GM04504 (cell line): ENCODE measurements at regions not wholly inside any gene's neighbourhood (a gene's known extent, or its start where the extent isn't known, plus 50 kb on each side); places are given as distances from the start of the nearest gene placed in this dataset.

Experiments
- DNase-seq: peaks from one replicate; pipeline ENCODE4 v3.0.0-alpha.2; 2012; ENCODE audit warnings: low read depth

DNA sequence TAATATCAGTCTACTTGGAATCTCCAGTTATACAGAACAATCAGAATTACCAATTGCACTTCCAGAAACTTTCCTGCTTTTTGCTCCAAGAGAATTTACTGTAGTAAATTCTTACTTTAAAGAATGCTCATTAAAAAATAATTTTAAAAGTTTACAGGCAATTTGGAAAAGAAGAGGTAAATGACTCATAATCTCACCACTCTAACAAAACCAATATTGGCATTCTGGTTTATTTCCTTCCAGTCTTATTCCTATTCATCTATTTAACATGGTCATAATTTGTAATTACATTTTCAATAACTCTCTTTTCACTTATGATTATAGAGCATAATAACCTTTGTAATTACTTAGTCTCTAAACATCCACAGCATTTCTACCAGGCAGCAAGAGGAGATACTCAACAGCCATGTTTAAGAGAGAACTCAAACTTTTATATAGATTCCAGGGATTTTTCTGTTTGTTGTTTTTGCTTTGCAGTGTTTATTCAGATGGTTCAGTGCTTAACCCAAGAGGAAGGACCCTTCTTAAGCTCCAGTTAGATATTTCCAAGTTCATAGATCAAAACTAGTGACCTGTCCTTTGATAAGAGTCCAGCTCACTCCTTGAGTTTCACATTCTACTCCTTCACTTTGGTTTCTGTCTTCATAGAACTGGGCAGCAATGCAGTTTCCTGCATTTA is 464.7 kb downstream of the TXNL1 start:
- DNase-seq, result no peak

DNA sequence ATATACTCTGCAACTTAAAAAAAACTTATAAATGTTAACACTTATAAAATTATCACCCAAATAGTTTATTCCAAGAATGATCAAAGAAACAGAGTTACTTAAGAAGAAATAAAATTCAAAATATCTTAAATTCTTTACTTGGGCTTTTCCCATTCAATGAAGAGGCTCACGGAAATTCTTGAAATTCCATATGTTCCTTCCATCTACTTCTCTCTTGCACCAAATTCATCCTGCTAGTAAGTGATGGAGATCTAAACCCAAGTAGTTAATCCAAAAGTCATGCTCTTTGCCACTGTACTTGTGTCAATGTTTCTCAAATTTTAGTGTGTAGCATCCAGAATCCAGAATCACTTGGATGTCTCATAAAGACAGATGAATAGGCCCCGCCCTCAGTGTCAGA is 465.9 kb downstream of the TXNL1 start:
- no peak for DNase-seq

DNA sequence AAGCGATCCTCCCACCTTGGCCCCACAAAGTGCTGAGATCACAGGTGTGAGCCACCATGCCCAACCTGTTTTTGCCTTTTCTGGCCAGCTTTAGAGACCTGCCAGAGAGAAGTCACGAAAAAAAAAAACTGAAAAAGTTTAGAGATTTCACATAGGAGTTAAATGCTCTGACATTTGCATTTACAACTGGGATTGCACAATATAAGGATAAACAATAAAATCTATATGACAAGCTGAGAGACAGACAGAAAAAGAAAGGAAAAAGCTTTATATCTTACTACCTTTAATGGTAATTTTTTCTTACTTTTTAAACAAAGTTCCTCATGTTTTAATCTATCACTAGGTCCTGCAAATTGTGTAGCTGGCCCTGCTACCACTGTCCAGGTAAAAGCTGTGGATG is 466.5 kb downstream of the TXNL1 start:
- no peak for DNase-seq

DNA sequence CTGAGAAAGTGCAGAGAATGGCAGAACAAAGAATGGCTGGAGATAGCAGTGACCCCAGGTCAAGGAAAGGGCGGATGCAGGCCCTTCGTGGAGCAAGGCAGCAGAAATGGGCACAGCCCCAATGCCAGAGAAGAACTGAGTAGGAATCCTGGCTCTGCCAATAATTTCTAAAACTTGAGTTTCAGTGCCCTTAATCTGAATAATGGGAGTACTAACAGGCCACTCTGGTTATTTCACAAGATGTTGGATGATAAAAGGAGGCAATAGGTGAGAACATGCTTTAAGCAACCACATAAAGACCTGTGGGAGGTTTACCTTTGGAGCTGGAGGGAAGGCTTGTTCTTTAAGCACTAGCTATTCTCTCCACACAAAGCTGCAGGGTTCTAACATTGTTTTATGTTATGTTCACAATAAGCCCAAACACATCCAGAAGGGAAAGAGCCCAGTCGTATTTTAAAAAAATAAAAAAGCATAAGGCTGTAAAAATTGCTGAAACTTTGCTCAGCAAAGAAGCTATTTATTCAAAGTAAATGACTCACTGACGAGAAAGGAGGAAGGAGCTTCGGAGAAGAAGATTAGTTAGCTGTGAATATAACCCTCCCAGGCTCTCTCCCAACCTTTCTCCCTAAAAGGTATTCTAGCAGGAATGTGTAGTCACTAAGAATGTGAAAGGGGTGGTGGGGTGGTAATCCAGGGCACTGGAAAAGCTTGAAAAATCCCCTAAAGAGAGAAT is 470.2 kb downstream of the TXNL1 start:
- DNase-seq, result peak; percentile 39

DNA sequence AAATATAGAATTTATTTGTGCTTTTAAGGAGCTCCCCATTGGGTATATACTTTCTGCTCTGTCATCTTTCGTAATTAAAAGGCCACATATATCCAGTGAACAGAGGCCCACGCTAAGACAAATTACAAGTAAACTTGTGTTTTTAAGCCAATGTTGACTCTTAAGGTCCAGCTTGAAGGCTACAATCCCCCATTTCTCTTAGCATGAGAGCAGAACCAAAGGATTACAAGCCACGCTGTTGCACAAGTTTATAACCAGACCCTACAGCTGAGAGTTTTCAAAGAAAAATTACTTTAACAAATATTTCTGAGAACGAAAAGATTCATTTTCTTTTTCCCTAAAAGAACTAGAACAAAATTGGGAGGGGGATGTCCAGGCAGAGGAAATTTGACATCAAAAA is 471.0 kb downstream of the TXNL1 start:
- no peak for DNase-seq

DNA sequence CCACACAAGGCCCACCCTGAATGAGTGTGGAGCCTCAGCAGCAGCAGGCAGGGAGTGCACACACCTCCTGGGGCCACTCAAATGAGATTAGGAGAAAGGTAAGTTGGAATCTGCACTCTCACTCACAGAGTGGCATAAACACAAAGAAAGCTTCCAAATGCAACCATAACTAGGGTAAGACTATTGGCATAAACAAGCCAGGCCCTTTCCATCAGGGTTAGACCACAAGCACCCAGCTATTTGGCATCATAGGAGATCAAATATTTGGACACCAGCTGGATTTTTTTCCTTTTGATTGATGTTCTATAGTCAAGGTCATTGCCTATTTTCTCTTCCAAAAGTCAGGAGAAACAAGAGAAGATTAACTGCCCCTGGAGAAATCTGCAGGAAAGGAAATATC is 471.5 kb downstream of the TXNL1 start:
- no peak for DNase-seq

DNA sequence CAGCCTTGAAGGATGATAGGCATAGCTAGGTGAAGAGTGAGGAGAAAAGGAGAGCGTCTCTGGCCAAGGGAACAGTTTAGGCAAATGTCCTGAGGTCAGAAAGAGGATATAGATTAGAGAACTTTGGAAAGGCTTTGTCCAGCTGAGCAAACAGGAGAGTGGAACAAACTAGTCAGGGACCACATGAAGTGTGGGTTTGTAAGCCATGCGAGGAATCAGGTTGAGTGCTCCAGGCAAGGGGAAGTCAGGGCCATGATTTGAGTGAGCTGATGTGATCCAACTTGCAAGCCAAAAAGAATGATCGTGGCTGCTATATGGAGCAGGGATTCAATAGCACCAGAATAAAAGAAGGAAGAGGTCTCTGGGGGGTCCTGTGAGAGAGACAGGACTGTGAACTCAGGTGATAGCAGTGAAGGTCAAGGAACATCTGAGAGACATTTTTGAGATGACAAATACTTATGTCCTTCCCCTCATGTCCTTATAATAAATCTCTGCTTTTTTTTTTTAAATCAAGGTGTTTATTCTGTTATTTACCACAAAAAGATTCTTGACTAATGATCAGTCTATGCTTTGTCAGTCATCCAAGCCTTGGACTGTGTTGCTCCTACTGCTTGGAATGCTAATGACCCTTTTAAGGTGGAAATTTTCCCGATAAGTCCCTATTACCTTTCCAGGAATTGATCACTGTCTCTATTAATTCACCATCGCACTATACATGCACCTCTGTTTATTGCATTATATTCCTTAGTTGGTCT is 472.6 kb downstream of the TXNL1 start:
- DNase-seq, result no peak

DNA sequence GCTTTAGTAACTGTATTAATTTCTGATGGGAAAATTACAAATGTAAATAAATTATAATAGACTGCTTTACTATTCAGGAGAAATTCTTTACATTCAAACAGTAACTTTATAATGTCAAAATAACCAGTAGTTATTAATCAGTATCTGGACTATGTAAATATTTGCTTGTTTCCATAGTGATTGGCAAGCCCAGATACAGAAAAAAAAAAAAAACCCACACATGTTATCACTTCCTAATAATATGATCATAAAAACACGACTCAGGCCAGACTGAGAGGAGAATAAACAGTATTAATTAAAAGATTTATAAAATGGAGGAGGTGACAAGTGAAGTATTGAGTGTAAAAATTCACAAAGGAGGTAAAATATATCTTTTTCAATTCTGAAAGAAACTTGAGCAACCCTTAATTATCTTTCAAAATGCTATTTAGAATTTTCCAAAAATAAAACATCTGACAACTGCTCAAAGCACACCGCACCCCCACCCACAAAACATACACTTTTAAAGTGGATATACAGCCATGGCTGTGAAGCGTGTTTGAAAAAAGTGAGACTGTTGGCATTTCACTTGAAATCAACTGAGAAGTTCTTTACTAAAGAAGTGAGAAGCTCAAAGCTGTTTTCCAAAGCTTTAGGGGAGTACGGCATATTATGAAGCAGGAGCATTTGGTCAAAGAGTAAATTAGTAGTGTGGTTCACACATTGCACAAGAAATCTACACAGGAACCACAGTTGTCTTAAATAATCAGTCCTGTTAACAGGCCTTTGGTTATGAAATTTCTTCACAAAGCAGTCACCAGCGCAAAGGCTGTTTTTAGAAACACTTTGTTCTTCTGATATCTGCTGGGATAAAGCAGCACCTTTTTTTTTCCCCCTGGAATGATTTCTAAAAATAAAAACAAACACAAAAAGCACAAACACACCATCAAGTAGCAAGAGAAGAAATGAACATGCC is 475.8 kb downstream of the TXNL1 start:
- DNase-seq, result no peak

DNA sequence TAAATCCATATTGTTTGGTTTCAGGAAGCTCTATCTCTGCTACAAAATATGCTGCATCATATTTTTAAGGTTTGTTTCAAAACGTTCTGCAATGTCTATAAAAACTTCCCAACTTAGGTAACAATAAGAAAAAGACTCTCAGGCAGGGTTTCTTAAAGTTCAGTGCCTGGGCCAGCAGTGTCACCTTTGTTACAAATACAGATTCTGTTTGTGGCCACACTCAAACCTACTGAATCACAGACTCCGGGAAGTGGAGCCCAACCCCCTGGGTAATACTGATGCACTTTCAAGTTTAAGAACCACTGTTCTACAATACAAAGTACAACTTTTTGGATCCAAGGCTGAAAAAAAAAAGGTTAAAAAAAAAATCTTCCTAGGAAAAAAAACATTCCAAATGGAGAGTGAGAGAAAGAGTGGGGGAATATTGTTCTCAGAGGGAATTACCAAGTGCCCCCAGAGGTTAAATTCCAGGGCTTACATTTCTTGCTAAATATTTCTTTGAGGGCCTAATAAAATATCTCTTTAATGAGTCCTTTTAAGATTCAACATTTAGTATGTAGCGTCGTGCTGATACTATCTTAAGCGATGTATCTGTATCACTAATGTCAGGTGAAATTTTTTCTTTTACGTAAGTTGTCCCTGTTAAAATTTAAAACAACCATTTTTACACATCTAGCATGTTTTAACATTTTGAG is 476.7 kb downstream of the TXNL1 start:
- no peak for DNase-seq

DNA sequence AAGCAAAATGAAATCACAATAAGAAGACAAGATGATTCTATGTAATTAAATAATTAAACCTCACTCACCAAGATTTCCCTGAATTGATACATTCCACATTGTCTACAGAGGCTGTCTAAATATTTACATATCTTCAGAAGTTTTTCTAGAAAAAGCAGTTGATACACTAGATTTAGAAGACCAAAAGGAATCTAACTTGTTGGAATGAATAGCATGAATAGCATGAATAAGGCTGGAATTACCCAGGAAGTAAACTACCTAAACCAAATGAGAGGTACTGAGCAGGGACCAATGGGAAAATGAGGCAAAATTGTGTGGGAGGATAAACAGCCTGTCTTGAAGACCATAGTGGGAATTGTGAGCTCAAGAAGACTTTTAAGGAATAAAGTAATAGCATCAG is 479.7 kb downstream of the TXNL1 start:
- DNase-seq, result no peak

DNA sequence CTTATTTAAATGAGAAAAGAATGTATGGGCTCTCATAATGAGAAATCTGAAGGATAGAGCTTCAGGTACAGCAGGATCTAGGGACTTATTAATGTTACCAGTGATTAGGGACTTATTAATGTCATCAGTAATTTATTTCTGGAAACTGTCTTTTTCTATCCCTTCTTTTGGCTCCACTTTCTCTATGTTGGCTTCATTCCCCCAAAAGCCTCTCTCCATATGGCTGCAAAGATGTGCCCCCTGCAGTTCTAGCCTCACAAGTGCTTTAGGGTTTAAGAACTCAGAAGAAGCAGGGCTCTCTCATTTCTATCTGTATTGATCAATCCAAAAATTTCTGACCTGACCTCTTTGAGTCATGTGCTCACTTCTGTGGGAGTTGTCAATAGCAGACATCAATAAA is 480.9 kb downstream of the TXNL1 start:
- no peak for DNase-seq

DNA sequence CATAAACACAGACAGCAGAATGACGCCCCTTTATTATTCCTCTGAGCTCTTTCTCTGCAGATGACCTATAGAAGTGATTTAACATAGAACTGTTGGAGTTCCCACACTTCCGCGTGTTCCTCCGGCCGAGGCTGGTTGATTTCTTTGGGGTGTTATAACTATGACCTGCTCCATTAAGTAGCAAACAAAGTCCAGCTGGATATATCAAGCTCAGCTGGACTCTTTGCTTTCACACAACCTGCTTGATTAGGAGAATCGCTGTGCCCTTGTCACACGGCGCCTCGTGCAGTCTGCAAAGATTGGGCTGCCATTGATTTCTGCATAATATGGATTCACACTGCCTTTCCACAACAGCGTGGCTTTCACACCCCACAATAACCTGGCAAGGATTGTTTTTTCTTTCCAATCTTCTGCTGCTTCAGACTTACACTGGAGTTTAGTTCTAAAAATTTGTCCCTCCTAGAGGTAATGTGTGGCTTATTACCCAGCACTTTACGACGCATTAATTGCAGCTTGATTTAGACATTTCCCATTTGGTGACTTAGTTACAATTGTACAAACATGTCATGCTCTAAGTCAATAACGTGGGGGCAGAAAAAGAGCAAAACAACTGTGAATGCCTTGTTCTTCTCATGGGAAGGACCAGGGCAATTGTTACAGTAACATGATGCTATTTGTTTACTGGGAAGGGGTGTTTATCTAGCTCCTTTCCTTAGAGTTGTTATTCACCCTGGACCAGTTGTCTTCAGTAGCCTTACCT is 485.7 kb downstream of the TXNL1 start:
- DNase-seq, result no peak

DNA sequence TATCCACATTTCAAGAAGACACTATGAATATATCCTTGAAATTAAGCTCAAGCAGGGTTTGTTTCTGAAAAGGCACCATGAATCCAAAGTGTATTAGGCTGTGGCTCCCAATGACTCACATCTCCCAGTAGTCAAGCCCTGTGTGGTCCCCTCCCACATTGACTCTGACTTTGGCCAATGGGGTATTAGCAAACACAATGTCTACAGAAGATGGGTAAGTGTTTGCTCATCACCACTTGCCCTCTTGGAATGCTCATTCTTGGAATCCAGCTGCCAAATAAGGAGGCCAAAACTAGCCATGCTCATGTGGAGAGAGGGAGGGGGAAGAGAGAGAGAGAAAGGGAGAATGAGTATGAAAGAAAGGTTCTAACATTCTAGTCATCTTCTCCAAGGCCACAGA is 490.0 kb downstream of the TXNL1 start:
- DNase-seq, result peak; percentile 51

DNA sequence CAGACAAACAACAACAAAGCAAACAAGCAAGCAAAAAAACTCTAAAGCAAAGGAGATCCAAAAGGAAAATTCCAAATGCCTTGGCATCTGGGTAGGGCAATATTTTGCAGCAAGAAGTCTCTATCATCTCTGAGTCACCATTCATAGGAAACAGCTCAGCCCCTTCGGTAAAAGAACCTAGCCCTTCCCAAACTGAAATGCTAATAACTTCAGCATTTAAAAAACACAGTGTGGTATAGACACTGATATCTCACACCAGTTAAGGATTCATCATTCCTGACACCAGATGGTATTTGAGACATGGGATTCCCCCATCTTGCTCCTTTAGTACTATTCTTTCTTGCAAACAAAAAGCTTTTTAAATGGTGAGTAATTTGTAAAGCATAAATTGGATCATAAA is 491.8 kb downstream of the TXNL1 start:
- DNase-seq, result no peak

DNA sequence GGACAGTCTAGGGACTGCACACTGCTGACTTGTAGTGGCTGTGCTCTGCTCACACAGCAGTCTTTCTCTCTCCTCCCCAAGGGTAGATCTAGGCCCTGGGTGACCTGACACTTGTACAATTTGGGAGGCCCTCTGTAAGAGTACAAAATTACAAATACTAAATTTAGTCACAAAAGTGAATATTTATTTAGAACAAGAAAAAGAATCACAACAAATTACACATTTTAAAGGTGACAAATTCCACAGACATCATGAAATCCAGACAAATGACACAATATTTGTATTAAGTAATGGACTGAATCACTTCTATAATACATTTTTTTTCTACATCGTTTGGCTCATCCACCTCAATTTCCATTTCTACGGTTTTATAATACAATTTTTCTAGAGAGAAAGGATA is 496.4 kb downstream of the TXNL1 start:
- no peak for DNase-seq

DNA sequence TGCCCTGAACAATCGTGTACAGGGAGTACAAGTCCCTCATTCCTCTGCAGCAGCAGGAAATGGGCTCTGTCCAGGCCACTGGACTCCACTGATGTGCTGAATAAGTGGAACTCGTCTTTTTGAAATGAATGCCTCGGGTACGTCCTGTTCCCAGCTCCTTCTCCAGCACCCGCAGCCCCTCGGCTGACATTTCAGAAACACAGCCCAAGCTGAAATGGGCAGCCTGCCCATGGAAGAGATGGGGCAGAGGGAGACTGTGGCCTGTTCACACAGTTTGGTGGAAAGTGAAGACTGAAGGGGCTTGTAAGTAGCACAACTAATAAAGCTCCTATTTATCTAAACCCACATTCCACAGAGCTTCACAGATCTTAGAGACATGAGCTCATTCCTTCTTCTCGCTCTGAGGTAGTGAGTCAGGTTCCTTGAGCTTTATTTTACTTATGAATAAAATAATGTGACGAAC is 498.6 kb downstream of the TXNL1 start:
- no peak for DNase-seq

DNA sequence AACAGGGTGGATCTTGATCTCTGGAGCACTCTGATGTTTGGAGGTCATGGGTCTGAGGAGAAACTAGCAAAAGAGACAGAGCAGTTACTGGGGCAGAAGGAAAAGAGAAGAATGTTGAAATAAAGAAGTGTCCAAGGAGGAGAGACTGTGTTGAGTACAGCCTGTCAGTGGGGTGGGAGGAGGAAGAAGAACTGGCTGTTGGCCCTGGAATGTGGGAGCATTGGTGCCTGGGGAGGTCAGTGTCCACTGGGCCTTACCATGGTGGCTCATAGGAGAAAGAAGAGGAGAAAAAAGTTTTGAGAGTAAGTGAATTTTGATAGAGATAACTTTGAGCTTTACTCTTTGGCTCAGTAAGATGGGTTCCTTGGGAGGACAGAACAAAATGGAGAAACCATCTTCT is 499.0 kb downstream of the TXNL1 start:
- DNase-seq, result no peak

DNA sequence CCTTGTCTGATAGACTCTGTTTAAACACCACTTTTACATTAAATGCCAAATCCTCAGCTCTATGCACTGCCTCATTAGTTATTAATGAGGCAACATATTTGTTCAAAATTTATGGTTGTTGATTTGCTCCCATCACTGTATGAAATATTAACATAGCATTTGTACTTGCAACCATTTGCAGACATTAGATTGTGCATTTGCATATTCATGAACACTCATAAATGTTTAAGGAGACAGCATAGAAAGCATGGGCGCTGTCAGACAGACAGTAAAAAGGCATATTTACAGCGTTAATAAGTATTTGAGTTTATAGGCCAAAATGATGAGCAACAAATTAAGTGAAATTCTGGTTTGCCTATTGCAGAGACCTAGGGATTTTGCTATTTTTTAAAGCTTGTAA is 502.3 kb downstream of the TXNL1 start:
- no peak for DNase-seq

DNA sequence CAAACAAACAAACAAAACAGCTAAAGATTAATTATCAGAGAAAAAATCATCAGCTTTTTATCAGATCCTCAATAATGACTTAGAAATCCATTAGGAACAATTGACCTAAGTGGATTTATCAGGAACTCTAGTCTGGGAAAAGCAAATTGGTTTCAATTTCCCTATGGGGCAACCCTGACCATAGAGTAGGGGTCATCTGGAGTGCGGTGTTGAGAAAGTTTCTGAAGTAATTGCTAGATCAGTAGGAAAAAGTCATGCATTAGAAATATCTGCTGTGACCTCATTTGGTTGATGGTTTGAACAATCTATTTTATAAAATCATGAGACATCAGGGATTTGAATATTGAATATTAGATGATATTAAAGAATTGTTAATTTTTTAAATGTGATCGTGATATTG is 507.9 kb downstream of the TXNL1 start:
- no peak for DNase-seq

DNA sequence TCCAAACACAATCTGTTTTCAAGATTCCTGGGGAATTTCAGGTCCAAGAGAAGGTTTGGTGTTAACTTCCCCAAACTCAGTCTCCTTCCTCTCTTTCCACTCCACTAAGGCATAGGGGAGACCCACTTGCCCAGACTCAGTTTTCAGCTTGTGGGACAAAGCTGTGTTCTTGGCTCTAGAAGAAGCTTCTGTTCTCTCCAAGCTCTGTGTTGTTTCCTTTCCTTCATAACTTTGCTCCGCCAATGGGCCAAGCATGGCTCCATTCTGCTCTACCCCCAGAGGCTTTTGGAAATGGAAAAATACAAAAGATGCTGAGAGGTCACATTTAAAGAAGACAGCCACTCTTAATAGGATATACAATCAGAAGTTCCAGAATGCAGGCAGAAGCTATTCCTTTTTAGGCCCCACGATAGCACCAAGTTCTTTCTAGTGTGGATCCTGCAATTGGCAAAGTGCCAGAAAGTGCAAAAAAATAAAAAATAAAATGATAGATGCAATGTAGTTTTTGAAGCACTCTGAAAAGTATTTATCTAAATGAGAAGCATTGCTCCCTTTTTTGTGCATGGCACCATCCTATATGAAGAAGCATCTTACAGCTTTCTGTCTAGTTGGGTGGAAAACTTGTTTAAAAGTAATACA is 510.1 kb downstream of the TXNL1 start:
- no peak for DNase-seq
